Hepatocyte (in vitro differentiated cells): ENCODE measurements at regions not wholly inside any gene's neighbourhood (a gene's known extent, or its start where the extent isn't known, plus 50 kb on each side); places are given as distances from the start of the nearest gene placed in this dataset.
"Not testable (repeated sequence)": the region's sequence is repeated elsewhere in the genome, so short reads cannot be mapped to it uniquely, and the experiment has no call there.

ENCODE experiments used
- DNase-seq: peaks from one replicate; pipeline ENCODE4 v3.0.0-alpha.2; 2016; ENCODE audit warnings: low spot score
- H2AFZ ChIP-seq: fragments of 200-600 bp; sonication (generic); 2 replicates; pipeline ENCODE4 v1.6.0; 2016; ENCODE audit warnings: antibody characterized with exemption, mild to moderate bottlenecking
- H3K27ac ChIP-seq: fragments of 200-600 bp; sonication (generic); 2 replicates; pipeline ENCODE4 v1.5.1; 2016; ENCODE audit warnings: mild to moderate bottlenecking
- H3K27me3 ChIP-seq: fragments of 200-600 bp; sonication (generic); 2 replicates; pipeline ENCODE4 v1.6.1; 2016
- H3K36me3 ChIP-seq: fragments of 200-600 bp; sonication (generic); replicated peaks from 2 replicates; pipeline ENCODE4 v1.5.1; 2016; ENCODE audit warnings: low read depth; ENCODE audit not compliant: insufficient read depth
- H3K4me1 ChIP-seq: fragments of 200-600 bp; sonication (generic); 2 replicates; pipeline ENCODE4 v1.5.1; 2016; ENCODE audit warnings: mild to moderate bottlenecking, moderate library complexity; ENCODE audit not compliant: insufficient read depth
- H3K4me2 ChIP-seq: fragments of 200-600 bp; sonication (generic); 2 replicates; pipeline ENCODE4 v1.6.0; 2016
- H3K4me3 ChIP-seq: fragments of 200-600 bp; sonication (generic); 2 replicates; pipeline ENCODE4 v1.5.1; 2016; ENCODE audit warnings: mild to moderate bottlenecking
- H3K79me2 ChIP-seq: fragments of 200-600 bp; sonication (generic); 2 replicates; pipeline ENCODE4 v1.6.0; 2017; ENCODE audit warnings: mild to moderate bottlenecking
- H3K9me2 ChIP-seq: fragments of 200-600 bp; sonication (generic); replicated peaks from 2 replicates; pipeline ENCODE4 v1.6.0; 2017; ENCODE audit warnings: mild to moderate bottlenecking; ENCODE audit not compliant: insufficient read depth
- H3K9me3 ChIP-seq: fragments of 200-600 bp; sonication (generic); 2 replicates; pipeline ENCODE4 v1.5.1; 2016; ENCODE audit warnings: low read depth, mild to moderate bottlenecking
- H4K20me1 ChIP-seq: fragments of 200-600 bp; sonication (generic); 2 replicates; pipeline ENCODE4 v1.6.0; 2016; ENCODE audit warnings: mild to moderate bottlenecking; ENCODE audit not compliant: insufficient read depth, poor library complexity, severe bottlenecking
- EZH2 ChIP-seq: fragments of 200-600 bp; sonication (generic); IDR thresholded peaks from 2 replicates; pipeline ENCODE4 v1.6.1; 2016; ENCODE audit warnings: antibody characterized with exemption, mild to moderate bottlenecking, borderline replicate concordance
- EZH2phosphoT487 ChIP-seq: fragments of 200-600 bp; sonication (generic); IDR thresholded peaks from one replicate; pipeline ENCODE4 v1.6.1; 2018; ENCODE audit warnings: antibody characterized with exemption, mild to moderate bottlenecking, low read depth, moderate library complexity; ENCODE audit not compliant: unreplicated experiment, severe bottlenecking
- WGBS: methylation state at CpG from one replicate; pipeline ENCODE4 v1.1.6; 2016; ENCODE audit warnings: low lambda C conversion rate; ENCODE audit errors: missing lambda C conversion rate; 5-methylcytosine and 5-hydroxymethylcytosine counted together
- TF ChIP-seq, protein P1 (sequence below): fragments of 200-600 bp; sonication (generic); IDR thresholded peaks from 2 replicates; pipeline ENCODE4 v1.5.1; 2016; ENCODE audit warnings: antibody characterized with exemption, mild to moderate bottlenecking; ENCODE audit not compliant: poor library complexity

GRCh38 chr5:88060194-88060593 lies 208.5 kb downstream of the TMEM161B start:
- no peak overlapping the region for H3K4me3 ChIP-seq
- DNase-seq = no peak
- no peaks in the 10 kb centered on the region for H3K36me3 ChIP-seq
- no peaks in the 10 kb centered on the region for H3K27me3 ChIP-seq
- H2AFZ ChIP-seq = no peak overlapping the region
- no peaks in the 10 kb centered on the region for H3K9me2 ChIP-seq
- H3K27ac ChIP-seq = no peak overlapping the region
- TF ChIP-seq EZH2 (no peak), EZH2phosphoT487 (no peak)
- TF ChIP-seq, protein P1, sequence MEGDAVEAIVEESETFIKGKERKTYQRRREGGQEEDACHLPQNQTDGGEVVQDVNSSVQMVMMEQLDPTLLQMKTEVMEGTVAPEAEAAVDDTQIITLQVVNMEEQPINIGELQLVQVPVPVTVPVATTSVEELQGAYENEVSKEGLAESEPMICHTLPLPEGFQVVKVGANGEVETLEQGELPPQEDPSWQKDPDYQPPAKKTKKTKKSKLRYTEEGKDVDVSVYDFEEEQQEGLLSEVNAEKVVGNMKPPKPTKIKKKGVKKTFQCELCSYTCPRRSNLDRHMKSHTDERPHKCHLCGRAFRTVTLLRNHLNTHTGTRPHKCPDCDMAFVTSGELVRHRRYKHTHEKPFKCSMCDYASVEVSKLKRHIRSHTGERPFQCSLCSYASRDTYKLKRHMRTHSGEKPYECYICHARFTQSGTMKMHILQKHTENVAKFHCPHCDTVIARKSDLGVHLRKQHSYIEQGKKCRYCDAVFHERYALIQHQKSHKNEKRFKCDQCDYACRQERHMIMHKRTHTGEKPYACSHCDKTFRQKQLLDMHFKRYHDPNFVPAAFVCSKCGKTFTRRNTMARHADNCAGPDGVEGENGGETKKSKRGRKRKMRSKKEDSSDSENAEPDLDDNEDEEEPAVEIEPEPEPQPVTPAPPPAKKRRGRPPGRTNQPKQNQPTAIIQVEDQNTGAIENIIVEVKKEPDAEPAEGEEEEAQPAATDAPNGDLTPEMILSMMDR = no peak
- no peaks in the 10 kb centered on the region for H3K79me2 ChIP-seq
- WGBS = 92% methylated on average over 3 of the region's 3 CpGs
- no peaks in the 10 kb centered on the region for H3K4me1 ChIP-seq
- H3K4me2 ChIP-seq = no peak overlapping the region
- no peaks in the 10 kb centered on the region for H3K9me3 ChIP-seq
- H4K20me1 ChIP-seq = no peaks in the 10 kb centered on the region

- no peaks in the 10 kb centered on the region for H3K4me1 ChIP-seq
- no peak for DNase-seq
- no peak overlapping the region for H3K4me3 ChIP-seq
- H3K27me3 ChIP-seq = no peaks in the 10 kb centered on the region
- H3K36me3 ChIP-seq = no peaks in the 10 kb centered on the region
- H3K9me2 ChIP-seq = no peaks in the 10 kb centered on the region
- 94% methylated on average over 1 of the region's 1 CpG for WGBS
- TF ChIP-seq EZH2 = no peak
- H3K27ac ChIP-seq = no peak overlapping the region
- H3K9me3 ChIP-seq = no peaks in the 10 kb centered on the region
- H2AFZ ChIP-seq = no peak overlapping the region
- no peaks in the 10 kb centered on the region for H3K79me2 ChIP-seq
- H3K4me2 ChIP-seq = no peak overlapping the region
- no peaks in the 10 kb centered on the region for H4K20me1 ChIP-seq
These were observed 210.0 kb downstream of the TMEM161B start for GRCh38 chr5:88058625-88059024.

DNA sequence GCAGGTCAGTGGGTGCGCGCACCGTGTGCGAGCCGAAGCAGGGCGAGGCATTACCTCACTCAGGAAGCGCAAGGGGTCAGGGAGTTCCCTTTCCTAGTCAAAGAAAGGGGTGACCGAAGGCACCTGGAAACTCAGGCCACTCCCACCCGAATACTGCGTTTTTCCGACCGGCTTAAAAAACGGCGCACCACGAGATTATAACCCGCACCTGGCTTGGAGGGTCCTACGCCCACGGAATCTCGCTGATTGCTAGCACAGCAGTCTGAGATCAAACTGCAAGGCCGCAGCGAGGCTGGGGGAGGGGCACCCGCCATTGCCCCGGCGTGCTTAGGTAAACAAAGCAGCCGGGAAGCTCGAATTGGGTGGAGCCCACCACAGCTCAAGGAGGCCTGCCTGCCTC lies 216.2 kb downstream of the TMEM161B start:
- H3K79me2 ChIP-seq, H3K36me3 ChIP-seq, H3K4me2 ChIP-seq, H3K4me3 ChIP-seq, DNase-seq, H3K27ac ChIP-seq, H3K9me3 ChIP-seq, H3K4me1 ChIP-seq, H3K27me3 ChIP-seq, H2AFZ ChIP-seq, H3K9me2 ChIP-seq, H4K20me1 ChIP-seq: not testable (repeated sequence)
- 73% methylated on average over 22 of the region's 26 CpGs for WGBS

DNA sequence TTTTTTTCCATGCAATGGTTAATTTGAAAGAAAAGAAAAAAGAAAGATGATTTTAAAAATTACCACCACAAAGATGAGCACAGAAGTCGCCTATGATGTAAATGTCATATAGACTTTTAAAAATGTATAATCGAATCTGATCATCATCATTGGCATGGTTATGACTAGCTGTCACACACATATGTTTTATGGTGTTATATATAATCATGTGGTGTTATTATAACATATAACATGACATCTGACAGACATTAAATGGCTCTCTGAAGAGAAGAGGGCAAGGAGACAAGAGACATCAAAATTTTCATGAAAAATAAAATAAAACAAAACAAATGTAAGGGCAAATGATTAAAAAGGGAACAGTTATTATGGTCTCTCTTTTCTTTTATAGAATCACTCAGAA lies 217.5 kb downstream of the TMEM161B start:
- H3K9me2 ChIP-seq = no peaks in the 10 kb centered on the region
- no peaks in the 10 kb centered on the region for H3K79me2 ChIP-seq
- no peaks in the 10 kb centered on the region for H3K36me3 ChIP-seq
- TF ChIP-seq, protein P1 = no peak
- TF ChIP-seq EZH2phosphoT487 = no peak
- no peak for TF ChIP-seq EZH2
- no peak overlapping the region for H2AFZ ChIP-seq
- no peaks in the 10 kb centered on the region for H3K27me3 ChIP-seq
- no peak for DNase-seq
- no peaks in the 10 kb centered on the region for H3K4me1 ChIP-seq
- H3K4me3 ChIP-seq = no peak overlapping the region
- H3K4me2 ChIP-seq = no peak overlapping the region
- no peaks in the 10 kb centered on the region for H3K9me3 ChIP-seq
- H4K20me1 ChIP-seq = no peaks in the 10 kb centered on the region
- 89% methylated on average over 2 of the region's 2 CpGs for WGBS
- no peak overlapping the region for H3K27ac ChIP-seq

DNA sequence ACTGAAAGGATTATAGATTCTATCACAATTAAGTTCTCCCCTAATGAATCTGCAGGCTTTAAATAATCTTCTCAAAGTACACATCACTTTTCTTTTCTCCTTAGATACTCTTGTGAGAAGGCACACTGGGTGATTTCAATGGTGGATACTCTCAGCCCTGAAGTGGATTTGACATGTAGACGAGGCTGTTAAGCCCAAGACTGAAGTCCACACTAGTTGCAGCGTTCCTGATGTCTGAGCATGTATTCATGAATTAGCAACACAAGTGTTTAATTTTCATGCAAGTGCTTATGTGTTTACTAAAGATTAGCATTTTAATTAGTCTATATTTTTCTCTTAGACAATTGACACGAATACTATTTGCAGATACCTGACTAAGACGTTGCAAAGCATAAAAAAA lies 218.9 kb downstream of the TMEM161B start:
- DNase-seq = no peak
- H4K20me1 ChIP-seq = no peaks in the 10 kb centered on the region
- no peaks in the 10 kb centered on the region for H3K36me3 ChIP-seq
- H3K9me2 ChIP-seq = no peaks in the 10 kb centered on the region
- no peaks in the 10 kb centered on the region for H3K27me3 ChIP-seq
- H3K4me3 ChIP-seq = no peak overlapping the region
- no peaks in the 10 kb centered on the region for H3K4me1 ChIP-seq
- H2AFZ ChIP-seq = no peak overlapping the region
- no peak overlapping the region for H3K4me2 ChIP-seq
- H3K27ac ChIP-seq = no peak overlapping the region
- WGBS = 34% methylated on average over 4 of the region's 4 CpGs
- no peak for TF ChIP-seq EZH2phosphoT487
- TF ChIP-seq EZH2 = no peak
- TF ChIP-seq, protein P1 = no peak
- H3K9me3 ChIP-seq = no peaks in the 10 kb centered on the region
- H3K79me2 ChIP-seq = no peaks in the 10 kb centered on the region
